ENCODE measurements at regions not wholly inside any gene's neighbourhood (a gene's known extent, or its start where the extent isn't known, plus 50 kb on each side); places are given as distances from the start of the nearest gene placed in this dataset.

DNA sequence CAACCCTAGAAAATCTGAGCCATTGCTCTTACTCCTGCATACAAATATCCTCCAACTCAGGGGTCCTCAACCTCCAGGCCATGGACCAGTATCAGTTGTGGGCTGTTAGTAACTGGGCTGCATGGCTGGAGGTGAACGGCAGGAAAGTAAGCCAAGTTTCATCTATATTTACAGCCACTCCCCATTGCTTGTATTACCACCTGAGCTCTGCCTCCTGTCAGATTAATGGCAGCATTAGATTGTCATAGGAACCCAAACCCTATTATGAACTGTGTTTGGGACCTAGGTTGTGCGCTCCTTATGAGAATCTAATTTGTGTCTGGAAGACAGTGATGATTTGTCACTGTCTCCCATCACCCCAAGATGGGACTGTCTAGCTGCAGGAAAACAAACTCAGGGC, 246.5 kb upstream of the CDIN1 start:
- ChIA-PET CTCF (no interaction called here), POLR2A (no interaction called here)
- TF ChIP-seq, protein P1, sequence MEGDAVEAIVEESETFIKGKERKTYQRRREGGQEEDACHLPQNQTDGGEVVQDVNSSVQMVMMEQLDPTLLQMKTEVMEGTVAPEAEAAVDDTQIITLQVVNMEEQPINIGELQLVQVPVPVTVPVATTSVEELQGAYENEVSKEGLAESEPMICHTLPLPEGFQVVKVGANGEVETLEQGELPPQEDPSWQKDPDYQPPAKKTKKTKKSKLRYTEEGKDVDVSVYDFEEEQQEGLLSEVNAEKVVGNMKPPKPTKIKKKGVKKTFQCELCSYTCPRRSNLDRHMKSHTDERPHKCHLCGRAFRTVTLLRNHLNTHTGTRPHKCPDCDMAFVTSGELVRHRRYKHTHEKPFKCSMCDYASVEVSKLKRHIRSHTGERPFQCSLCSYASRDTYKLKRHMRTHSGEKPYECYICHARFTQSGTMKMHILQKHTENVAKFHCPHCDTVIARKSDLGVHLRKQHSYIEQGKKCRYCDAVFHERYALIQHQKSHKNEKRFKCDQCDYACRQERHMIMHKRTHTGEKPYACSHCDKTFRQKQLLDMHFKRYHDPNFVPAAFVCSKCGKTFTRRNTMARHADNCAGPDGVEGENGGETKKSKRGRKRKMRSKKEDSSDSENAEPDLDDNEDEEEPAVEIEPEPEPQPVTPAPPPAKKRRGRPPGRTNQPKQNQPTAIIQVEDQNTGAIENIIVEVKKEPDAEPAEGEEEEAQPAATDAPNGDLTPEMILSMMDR (IDR thresholded peaks at IDR 0.05; ENCODE audit: insufficient read depth, low read length, missing control alignments), result no peak
- DNase-seq (ENCODE audit: low read depth, low spot score), result no peak
- no peak overlapping the region for H3K4me3 ChIP-seq (ENCODE audit: low read depth, low read length)

DNA sequence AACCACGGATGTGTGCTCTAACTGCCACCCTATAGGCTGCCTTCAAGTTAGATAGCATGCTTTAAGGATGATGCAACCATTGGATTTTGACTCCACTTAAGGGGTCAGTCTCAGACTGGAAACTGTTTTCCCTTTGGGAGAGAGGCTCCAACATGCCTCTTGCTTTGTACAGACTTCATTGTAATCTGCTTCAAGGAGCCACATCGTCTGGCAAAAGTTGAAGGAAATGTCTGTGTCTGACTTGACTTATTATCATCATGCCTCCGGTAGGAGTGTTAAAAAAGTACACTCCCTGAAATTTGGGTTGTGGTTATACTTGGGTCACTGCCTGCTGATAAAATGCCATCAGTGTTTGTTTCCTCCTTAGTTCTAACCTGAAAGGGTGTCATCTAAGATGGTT, 245.4 kb upstream of the CDIN1 start:
- POLR2A ChIA-PET, result no interaction called here
- DNase-seq (ENCODE audit: low read depth, low spot score), result no peak
- TF ChIP-seq, protein P1 (IDR thresholded peaks at IDR 0.05; ENCODE audit: insufficient read depth, low read length, missing control alignments), result no peak
- CTCF ChIA-PET, result no interaction called here
- no peak overlapping the region for H3K4me3 ChIP-seq (ENCODE audit: low read depth, low read length)

DNA sequence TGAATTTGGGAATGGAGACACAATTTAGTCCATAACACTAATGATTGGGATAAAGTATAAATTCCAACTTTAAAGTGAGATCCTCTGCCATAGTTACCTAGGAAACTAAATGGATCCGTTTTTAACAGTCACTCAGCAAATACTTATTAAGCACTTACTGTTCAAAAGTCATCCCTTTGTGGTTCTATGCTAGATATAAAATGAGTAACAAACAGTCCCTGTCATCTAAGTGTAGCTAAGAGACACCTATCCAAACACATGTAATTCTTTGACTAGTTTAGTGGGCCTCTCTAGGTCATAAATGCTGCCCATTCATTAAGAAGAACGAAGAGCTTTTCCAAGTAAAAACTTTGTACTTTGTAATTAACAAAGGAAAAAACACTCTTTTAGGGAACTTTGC, 244.2 kb upstream of the CDIN1 start:
- POLR2A ChIA-PET, result no interaction called here
- no peak overlapping the region for H3K4me3 ChIP-seq (ENCODE audit: low read depth, low read length)
- CTCF ChIA-PET, result no interaction called here
- no peak for DNase-seq (ENCODE audit: low read depth, low spot score)
- TF ChIP-seq, protein P1 (IDR thresholded peaks at IDR 0.05; ENCODE audit: insufficient read depth, low read length, missing control alignments), result no peak

DNA sequence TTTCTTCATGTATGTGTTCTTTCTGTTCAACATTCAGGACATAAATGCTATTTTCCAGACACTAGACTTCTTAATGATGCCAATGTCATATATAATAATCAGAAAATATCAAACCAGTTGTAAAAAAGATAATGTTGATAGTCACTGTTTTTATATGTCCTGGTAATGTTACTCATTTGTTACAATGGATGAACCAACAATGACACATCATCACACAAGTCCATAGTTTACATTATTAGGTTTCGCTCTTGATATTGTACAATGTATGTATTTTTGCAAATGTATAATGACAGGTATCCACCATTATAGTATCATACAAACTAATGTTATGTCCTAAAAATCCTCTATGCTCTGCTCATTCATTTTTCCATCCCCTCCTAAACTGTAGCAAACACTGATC, 243.8 kb upstream of the CDIN1 start:
- TF ChIP-seq, protein P1 (IDR thresholded peaks at IDR 0.05; ENCODE audit: insufficient read depth, low read length, missing control alignments), result no peak
- ChIA-PET CTCF (no interaction called here), POLR2A (no interaction called here)
- DNase-seq (ENCODE audit: low read depth, low spot score), result no peak
- H3K4me3 ChIP-seq (ENCODE audit: low read depth, low read length), result no peak overlapping the region

DNA sequence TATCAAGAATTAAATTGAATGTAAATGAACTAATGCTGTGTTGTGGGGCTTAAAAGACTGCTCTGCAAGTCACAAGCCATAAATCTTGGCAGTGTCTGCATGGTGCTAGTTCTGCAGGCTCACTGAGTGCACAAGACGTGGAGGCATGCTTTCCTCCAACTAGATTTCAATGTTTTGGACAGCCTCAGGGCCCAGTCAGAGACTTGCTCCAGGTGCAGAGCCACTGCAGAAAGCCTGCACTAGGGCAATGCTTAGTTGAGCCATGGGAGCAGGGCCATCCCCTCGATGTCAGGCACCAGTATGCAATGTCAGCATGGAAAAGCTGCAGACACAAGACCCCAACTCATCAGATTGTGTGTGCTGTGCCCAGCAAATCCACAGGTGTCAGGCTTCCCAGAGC, 234.5 kb upstream of the CDIN1 start:
- no peak overlapping the region for H3K4me3 ChIP-seq (ENCODE audit: low read depth, low read length)
- TF ChIP-seq, protein P1 (IDR thresholded peaks at IDR 0.05; ENCODE audit: insufficient read depth, low read length, missing control alignments), result no peak
- CTCF ChIA-PET, result no interaction called here
- DNase-seq (ENCODE audit: low read depth, low spot score), result no peak
- POLR2A ChIA-PET, result no interaction called here

DNA sequence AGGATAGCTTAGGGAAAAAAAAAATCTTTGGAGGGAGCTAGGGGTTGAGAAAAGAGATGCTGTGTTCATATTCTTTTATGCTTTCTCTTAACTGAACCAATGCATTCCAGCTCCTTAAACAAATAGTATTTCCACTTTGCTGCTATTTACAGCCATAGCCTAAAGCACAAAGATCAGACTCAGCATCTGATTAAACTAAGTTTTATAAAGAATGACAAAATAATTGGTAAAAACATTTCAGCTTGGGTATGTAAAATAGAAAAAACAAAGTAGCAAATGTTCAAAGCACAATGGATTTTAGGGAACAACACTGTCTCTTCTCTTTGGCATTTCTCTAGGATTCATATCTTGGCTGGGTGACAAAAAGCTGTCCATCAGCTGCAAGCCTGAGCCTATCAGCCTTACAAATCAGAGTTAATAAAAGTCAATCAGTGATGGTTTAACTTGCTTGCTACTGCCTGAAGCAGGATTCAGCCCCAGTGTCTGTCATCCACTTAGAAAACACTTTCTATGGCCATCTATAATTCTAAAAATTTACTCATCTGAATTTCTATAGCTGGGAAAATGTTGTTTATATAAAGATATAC, 232.1 kb upstream of the CDIN1 start:
- no peak for DNase-seq (ENCODE audit: low read depth, low spot score)
- TF ChIP-seq, protein P1 (IDR thresholded peaks at IDR 0.05; ENCODE audit: insufficient read depth, low read length, missing control alignments), result no peak
- no peak overlapping the region for H3K4me3 ChIP-seq (ENCODE audit: low read depth, low read length)
- POLR2A ChIA-PET, result no interaction called here
- CTCF ChIA-PET, result interaction anchor here (0.6 to 1.2 kb wide), 2 partner anchors 10 to 230 kb away, joined by 3 to 4 read pairs; no protein-coding TSS in a partner anchor

Measured in AG04449 (cell line).